ENCODE measurements at regions not wholly inside any gene's neighbourhood (a gene's known extent, or its start where the extent isn't known, plus 50 kb on each side); places are given as distances from the start of the nearest gene placed in this dataset.
"Not testable (repeated sequence)": the region's sequence is repeated elsewhere in the genome, so short reads cannot be mapped to it uniquely, and the experiment has no call there.

DNA sequence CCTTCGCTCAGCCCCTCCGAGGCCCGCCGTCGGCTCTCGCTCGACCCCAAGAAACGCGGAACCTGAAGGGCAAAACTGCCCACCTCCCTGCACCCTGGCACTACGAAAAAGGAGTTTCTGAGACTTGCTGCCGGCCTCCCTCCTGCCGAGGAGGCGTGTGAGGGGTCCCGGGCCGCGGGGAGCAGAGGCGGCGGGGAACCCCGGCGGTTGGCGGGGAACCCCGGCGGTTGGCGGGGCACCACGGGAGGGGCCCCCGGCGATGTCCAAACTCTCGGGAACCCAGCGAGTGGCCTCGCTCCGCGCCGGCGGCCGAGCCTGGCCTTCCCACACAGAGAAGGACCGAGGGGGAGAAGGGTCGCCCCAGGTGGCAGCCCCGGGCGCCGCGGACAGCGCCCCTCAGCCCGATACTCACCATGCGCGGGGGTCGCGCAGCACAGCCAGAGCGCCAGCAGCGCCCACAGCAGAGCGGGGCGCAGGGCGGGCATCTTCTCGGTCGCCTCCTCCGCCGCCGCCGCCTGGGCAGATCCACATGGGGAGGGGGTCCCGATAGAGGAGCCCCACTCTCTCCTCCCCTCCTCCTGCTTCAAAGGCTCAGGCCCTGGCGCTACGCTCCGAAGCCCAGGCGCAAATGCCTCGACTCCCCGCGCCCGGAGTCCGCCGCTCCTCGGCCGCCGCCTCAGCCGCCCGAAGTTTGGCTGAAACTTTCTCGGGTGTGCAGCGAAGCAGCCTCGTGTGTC is 69.4 kb upstream of the NUDT4B start:
- H3K4me2 ChIP-seq (ENCODE audit: low read length), result peak overlapping the region; percentile 36; the same call in 1 of the 2 replicates
- peak; percentile 45 for DNase-seq (ENCODE audit: low spot score)
- peak overlapping the region; percentile 62 for H3K4me3 ChIP-seq (ENCODE audit: low read depth, low read length, poor library complexity, severe bottlenecking)
- H4K20me1 ChIP-seq (ENCODE audit: insufficient read depth, low read length); H2AFZ ChIP-seq (ENCODE audit: low read length); CTCF ChIA-PET (ENCODE audit: unreplicated experiment); H3K9me3 ChIP-seq (ENCODE audit: low read length); H3K4me1 ChIP-seq (ENCODE audit: insufficient read depth, low read length, poor library complexity, severe bottlenecking); H3K9me2 ChIP-seq (ENCODE audit: insufficient read depth, low read length); H3K36me3 ChIP-seq (ENCODE audit: insufficient read depth, low read length); intact Hi-C loops (cut with micrococcal nuclease; ENCODE audit: unreplicated experiment); POLR2A ChIA-PET; BruUV-seq (replicated peaks); H3K27ac ChIP-seq (ENCODE audit: low read depth, low read length, poor library complexity, severe bottlenecking); H3K79me2 ChIP-seq (ENCODE audit: insufficient read depth, low read depth, low read length): not testable (repeated sequence)

DNA sequence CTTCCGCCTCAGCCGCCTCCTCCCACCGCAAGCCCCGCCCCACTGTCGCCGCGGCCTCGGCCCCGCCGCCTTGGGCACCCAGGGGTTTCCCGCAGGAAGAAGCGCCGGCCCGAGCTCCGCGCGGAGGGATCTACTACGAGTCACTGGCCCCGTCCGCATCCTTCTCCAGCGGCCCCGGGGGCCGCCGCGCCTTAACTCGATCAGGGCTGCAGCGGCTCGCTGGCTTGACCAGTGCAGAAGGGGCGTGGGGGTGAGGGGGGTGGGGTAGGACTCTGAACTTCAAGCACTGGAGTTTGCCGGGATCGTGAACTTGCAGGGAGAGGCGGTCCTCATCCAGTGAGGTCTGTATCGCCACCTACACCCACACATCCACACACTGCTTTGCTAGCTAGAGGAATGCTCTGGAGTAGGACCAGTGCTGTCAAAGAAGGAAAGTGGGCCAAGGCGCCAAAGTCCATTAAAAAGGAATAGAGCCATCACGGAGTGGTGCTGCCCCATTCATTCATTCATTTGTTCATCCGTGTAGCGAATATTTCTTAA is 68.7 kb upstream of the NUDT4B start:
- H3K36me3 ChIP-seq (ENCODE audit: insufficient read depth, low read length); H3K9me3 ChIP-seq (ENCODE audit: low read length); H4K20me1 ChIP-seq (ENCODE audit: insufficient read depth, low read length); BruUV-seq (replicated peaks); H3K4me1 ChIP-seq (ENCODE audit: insufficient read depth, low read length, poor library complexity, severe bottlenecking); H3K27ac ChIP-seq (ENCODE audit: low read depth, low read length, poor library complexity, severe bottlenecking); H3K9me2 ChIP-seq (ENCODE audit: insufficient read depth, low read length); H3K4me2 ChIP-seq (ENCODE audit: low read length); intact Hi-C loops (cut with micrococcal nuclease; ENCODE audit: unreplicated experiment); H2AFZ ChIP-seq (ENCODE audit: low read length); H3K79me2 ChIP-seq (ENCODE audit: insufficient read depth, low read depth, low read length); POLR2A ChIA-PET; H3K4me3 ChIP-seq (ENCODE audit: low read depth, low read length, poor library complexity, severe bottlenecking); CTCF ChIA-PET (ENCODE audit: unreplicated experiment); DNase-seq (ENCODE audit: low spot score): not testable (repeated sequence)

DNA sequence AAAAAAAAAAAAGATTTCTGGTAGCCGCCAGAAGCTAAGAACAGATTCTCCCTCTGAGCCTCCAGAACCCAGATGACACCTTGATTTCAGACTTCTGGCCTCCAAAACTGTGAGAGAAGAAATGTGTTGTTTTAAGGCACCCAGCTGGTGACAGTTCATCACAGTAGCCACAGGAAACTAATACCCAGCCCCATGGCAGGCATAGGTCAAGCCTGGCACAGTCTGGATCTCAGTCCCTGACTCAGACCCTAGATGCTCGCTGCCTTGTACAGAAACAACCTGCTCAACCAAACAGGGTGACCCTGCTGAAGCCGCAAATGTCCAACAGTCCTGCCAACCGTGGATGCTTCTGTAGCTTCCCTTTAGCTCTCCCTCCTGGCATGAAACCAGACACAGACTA is 61.8 kb upstream of the NUDT4B start:
- H3K36me3 ChIP-seq (ENCODE audit: insufficient read depth, low read length); H3K4me1 ChIP-seq (ENCODE audit: insufficient read depth, low read length, poor library complexity, severe bottlenecking); H3K27ac ChIP-seq (ENCODE audit: low read depth, low read length, poor library complexity, severe bottlenecking); H3K4me2 ChIP-seq (ENCODE audit: low read length); H2AFZ ChIP-seq (ENCODE audit: low read length); H3K79me2 ChIP-seq (ENCODE audit: insufficient read depth, low read depth, low read length); H3K9me2 ChIP-seq (ENCODE audit: insufficient read depth, low read length); H3K9me3 ChIP-seq (ENCODE audit: low read length); H4K20me1 ChIP-seq (ENCODE audit: insufficient read depth, low read length); BruUV-seq (replicated peaks); intact Hi-C loops (cut with micrococcal nuclease; ENCODE audit: unreplicated experiment); DNase-seq (ENCODE audit: low spot score); H3K4me3 ChIP-seq (ENCODE audit: low read depth, low read length, poor library complexity, severe bottlenecking); CTCF ChIA-PET (ENCODE audit: unreplicated experiment): not testable (repeated sequence)
- POLR2A ChIA-PET, result interaction anchor here (0.6 kb wide), 1 partner anchor 1198 kb away, joined by 3 read pairs; no protein-coding TSS in a partner anchor

GRCh38 chr1:148687376-148687775 is 61.2 kb upstream of the NUDT4B start:
- intact Hi-C loops (cut with micrococcal nuclease; ENCODE audit: unreplicated experiment); H3K79me2 ChIP-seq (ENCODE audit: insufficient read depth, low read depth, low read length); H2AFZ ChIP-seq (ENCODE audit: low read length); H3K4me3 ChIP-seq (ENCODE audit: low read depth, low read length, poor library complexity, severe bottlenecking); H3K27ac ChIP-seq (ENCODE audit: low read depth, low read length, poor library complexity, severe bottlenecking); H3K4me2 ChIP-seq (ENCODE audit: low read length); H4K20me1 ChIP-seq (ENCODE audit: insufficient read depth, low read length); H3K9me2 ChIP-seq (ENCODE audit: insufficient read depth, low read length); H3K9me3 ChIP-seq (ENCODE audit: low read length); BruUV-seq (replicated peaks); POLR2A ChIA-PET; DNase-seq (ENCODE audit: low spot score); H3K36me3 ChIP-seq (ENCODE audit: insufficient read depth, low read length); H3K4me1 ChIP-seq (ENCODE audit: insufficient read depth, low read length, poor library complexity, severe bottlenecking); CTCF ChIA-PET (ENCODE audit: unreplicated experiment): not testable (repeated sequence)
